Keratinocyte (primary cell): ENCODE measurements at regions not wholly inside any gene's neighbourhood (a gene's known extent, or its start where the extent isn't known, plus 50 kb on each side); places are given as distances from the start of the nearest gene placed in this dataset.

Experiments used
- EZH2 ChIP-seq: IDR thresholded peaks from one replicate; pipeline ENCODE4 v1.6.1; 2012; ENCODE audit warnings: inconsistent platforms, mild to moderate bottlenecking, low read length, moderate library complexity
- TF ChIP-seq, protein P1 (sequence below), 3 experiments: IDR thresholded peaks in 1 of 3; conservative IDR thresholded peaks in 1 of 3; optimal IDR thresholded peaks in 1 of 3; 2 replicates in 2 of 3; 3 replicates in 1 of 3; pipeline versions ENCODE3 to v1.5.1; 2011; ENCODE audit warnings: low read length in 3 of 3, mild to moderate bottlenecking in 3 of 3, moderate library complexity in 2 of 3, control low read depth in 1 of 3, inconsistent platforms in 1 of 3; ENCODE audit not compliant: insufficient read depth in 2 of 3; ENCODE audit errors: extremely low read depth in 1 of 3

DNA sequence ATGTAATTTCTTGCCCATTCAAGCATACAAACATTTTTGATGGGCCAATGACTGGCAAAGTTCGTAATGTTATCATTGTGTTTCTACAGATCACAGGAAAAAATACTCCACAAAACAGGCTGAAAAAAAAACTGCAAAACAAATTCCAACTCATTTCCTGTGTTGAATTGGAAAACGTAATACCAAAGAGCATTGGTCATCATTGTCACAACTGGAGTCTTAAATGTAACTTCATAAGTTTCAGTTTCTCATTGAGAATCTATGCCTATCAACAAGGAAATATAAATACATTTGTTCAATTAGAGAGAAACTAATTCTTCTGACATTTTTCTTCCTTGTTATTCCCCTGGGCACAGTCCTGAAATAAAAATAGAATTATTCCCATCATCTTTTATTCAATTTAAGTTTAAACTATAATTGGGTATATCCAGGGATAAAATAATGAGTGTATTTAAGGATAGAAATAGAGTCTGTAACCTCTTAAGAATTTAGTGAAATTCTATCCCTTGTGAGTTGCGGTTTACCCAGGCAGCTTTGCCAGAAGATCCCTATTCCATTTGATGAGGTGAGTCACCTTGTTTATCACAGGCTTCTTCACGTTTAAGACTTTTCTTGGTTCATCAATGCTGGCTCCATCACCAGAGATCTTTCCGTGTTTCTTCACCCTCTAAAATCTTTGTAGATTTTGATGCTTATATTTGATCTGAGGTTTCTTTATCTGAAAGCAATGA lies 112.7 kb upstream of the ITGA1 start:
- TF ChIP-seq EZH2 = no peak
- TF ChIP-seq, protein P1, sequence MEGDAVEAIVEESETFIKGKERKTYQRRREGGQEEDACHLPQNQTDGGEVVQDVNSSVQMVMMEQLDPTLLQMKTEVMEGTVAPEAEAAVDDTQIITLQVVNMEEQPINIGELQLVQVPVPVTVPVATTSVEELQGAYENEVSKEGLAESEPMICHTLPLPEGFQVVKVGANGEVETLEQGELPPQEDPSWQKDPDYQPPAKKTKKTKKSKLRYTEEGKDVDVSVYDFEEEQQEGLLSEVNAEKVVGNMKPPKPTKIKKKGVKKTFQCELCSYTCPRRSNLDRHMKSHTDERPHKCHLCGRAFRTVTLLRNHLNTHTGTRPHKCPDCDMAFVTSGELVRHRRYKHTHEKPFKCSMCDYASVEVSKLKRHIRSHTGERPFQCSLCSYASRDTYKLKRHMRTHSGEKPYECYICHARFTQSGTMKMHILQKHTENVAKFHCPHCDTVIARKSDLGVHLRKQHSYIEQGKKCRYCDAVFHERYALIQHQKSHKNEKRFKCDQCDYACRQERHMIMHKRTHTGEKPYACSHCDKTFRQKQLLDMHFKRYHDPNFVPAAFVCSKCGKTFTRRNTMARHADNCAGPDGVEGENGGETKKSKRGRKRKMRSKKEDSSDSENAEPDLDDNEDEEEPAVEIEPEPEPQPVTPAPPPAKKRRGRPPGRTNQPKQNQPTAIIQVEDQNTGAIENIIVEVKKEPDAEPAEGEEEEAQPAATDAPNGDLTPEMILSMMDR (optimal IDR thresholded peaks at IDR 0.05 in 1 of 3, IDR thresholded peaks at IDR 0.05 in 1 of 3, conservative IDR thresholded peaks at IDR 0.05 in 1 of 3; ENCODE audit: extremely low read depth in 1 of 3, insufficient read depth in 2 of 3, low read length in 3 of 3) = no peak
